GM10266 (cell line): ENCODE measurements at regions not wholly inside any gene's neighbourhood (a gene's known extent, or its start where the extent isn't known, plus 50 kb on each side); places are given as distances from the start of the nearest gene placed in this dataset.

Experiments used
- DNase-seq: peaks from one replicate; pipeline ENCODE4 v3.0.0; 2012; ENCODE audit errors: extremely low spot score
- TF ChIP-seq, protein P1 (sequence below): IDR thresholded peaks from 2 replicates; pipeline ENCODE4 v1.5.1; 2012; ENCODE audit warnings: mild to moderate bottlenecking, low read depth; ENCODE audit not compliant: control insufficient read depth, insufficient read depth; ENCODE audit errors: missing control alignments

GRCh38 chr6:166106076-166106686 lies 61.5 kb downstream of the TBXT start:
- TF ChIP-seq, protein P1, sequence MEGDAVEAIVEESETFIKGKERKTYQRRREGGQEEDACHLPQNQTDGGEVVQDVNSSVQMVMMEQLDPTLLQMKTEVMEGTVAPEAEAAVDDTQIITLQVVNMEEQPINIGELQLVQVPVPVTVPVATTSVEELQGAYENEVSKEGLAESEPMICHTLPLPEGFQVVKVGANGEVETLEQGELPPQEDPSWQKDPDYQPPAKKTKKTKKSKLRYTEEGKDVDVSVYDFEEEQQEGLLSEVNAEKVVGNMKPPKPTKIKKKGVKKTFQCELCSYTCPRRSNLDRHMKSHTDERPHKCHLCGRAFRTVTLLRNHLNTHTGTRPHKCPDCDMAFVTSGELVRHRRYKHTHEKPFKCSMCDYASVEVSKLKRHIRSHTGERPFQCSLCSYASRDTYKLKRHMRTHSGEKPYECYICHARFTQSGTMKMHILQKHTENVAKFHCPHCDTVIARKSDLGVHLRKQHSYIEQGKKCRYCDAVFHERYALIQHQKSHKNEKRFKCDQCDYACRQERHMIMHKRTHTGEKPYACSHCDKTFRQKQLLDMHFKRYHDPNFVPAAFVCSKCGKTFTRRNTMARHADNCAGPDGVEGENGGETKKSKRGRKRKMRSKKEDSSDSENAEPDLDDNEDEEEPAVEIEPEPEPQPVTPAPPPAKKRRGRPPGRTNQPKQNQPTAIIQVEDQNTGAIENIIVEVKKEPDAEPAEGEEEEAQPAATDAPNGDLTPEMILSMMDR = peak; percentile 95
- peak; percentile 49 for DNase-seq

GRCh38 chr6:166105341-166106075 lies 62.1 kb downstream of the TBXT start:
- TF ChIP-seq, protein P1 = no peak
- no peak for DNase-seq

DNA sequence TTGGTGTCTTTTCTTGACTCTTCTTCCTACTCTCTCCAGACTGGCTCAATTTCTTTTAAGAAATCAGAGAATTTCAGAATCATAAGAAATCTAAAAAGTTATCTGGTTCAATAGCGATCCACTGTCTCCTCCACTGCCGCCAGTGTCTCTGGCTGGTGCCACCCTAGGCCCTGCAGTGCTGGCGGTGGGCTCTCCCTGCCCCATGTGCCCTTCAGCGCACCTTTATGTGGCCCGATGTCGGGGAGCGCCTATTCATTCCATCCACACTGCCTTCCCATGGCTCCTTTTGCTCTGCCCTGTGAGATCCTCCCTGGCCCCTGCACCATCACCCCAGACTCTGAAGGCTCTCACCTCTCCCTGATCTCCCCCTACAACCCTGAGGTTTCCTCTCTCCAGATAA lies 62.8 kb downstream of the TBXT start:
- no peak for DNase-seq
- TF ChIP-seq, protein P1 = no peak

- TF ChIP-seq, protein P1 = no peak
- no peak for DNase-seq
Observed at GRCh38 chr6:166104107-166104506, 63.5 kb downstream of the TBXT start.

- TF ChIP-seq, protein P1 = no peak
- DNase-seq = no peak
Observed at GRCh38 chr6:166101819-166102419, 65.7 kb downstream of the TBXT start.

GRCh38 chr6:166097914-166098522 lies 69.6 kb downstream of the TBXT start:
- peak; percentile 57 for DNase-seq
- TF ChIP-seq, protein P1 = peak; percentile 73
